ENCODE measurements at regions not wholly inside any gene's neighbourhood (a gene's known extent, or its start where the extent isn't known, plus 50 kb on each side); places are given as distances from the start of the nearest gene placed in this dataset.

DNA sequence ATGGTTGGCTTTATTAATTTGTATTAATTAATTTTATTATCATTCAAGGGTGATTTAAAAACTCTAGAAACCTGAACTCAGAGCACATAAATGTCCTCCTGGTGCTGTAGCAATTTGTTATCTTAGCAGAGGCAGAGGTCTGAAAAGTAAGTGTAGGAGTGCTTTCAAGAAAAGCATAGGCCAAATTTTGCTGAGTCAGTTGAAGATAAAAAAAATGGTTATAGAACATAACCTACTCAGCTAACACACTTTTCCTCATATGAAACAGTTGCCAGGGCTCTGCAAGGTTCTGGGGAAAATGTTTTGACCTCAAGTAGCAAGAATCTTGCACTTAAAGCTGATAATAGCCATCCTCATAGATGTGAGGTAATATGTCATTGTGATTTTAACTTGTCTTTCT is 53.5 kb upstream of the CHODL start:
- H3K4me1 ChIP-seq (ENCODE audit: control insufficient read depth, low read length), result no peaks in the 10 kb centered on the region
- no peaks in the 10 kb centered on the region for H4K20me1 ChIP-seq (ENCODE audit: control insufficient read depth, insufficient read depth, low read depth, low read length)
- H3K27me3 ChIP-seq (ENCODE audit: control insufficient read depth, low read length), result no peaks in the 10 kb centered on the region
- no peak overlapping the region for H3K27ac ChIP-seq (ENCODE audit: low read depth, low read length)
- no peaks in the 10 kb centered on the region for H3K9me3 ChIP-seq (ENCODE audit: control insufficient read depth, insufficient read depth, low read length)
- no peak for TF ChIP-seq EZH2phosphoT487 (IDR thresholded peaks at IDR 0.05; ENCODE audit: borderline replicate concordance, low read length)
- TF ChIP-seq, protein P1, sequence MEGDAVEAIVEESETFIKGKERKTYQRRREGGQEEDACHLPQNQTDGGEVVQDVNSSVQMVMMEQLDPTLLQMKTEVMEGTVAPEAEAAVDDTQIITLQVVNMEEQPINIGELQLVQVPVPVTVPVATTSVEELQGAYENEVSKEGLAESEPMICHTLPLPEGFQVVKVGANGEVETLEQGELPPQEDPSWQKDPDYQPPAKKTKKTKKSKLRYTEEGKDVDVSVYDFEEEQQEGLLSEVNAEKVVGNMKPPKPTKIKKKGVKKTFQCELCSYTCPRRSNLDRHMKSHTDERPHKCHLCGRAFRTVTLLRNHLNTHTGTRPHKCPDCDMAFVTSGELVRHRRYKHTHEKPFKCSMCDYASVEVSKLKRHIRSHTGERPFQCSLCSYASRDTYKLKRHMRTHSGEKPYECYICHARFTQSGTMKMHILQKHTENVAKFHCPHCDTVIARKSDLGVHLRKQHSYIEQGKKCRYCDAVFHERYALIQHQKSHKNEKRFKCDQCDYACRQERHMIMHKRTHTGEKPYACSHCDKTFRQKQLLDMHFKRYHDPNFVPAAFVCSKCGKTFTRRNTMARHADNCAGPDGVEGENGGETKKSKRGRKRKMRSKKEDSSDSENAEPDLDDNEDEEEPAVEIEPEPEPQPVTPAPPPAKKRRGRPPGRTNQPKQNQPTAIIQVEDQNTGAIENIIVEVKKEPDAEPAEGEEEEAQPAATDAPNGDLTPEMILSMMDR (IDR thresholded peaks at IDR 0.05; ENCODE audit: low read depth, low read length, poor library complexity, severe bottlenecking), result no peak
- H3K4me2 ChIP-seq (ENCODE audit: low read length), result no peak overlapping the region
- H3K79me2 ChIP-seq (ENCODE audit: control insufficient read depth, low read length), result no peaks in the 10 kb centered on the region
- no peaks in the 10 kb centered on the region for H3K36me3 ChIP-seq (ENCODE audit: control insufficient read depth, low read length)
- H3K4me3 ChIP-seq (ENCODE audit: low read length), result no peak overlapping the region
- H3F3A ChIP-seq (ENCODE audit: control insufficient read depth, insufficient read depth), result no peaks in the 10 kb centered on the region
- H3K9me2 ChIP-seq (replicated peaks; ENCODE audit: control insufficient read depth, low read length), result no peaks in the 10 kb centered on the region

DNA sequence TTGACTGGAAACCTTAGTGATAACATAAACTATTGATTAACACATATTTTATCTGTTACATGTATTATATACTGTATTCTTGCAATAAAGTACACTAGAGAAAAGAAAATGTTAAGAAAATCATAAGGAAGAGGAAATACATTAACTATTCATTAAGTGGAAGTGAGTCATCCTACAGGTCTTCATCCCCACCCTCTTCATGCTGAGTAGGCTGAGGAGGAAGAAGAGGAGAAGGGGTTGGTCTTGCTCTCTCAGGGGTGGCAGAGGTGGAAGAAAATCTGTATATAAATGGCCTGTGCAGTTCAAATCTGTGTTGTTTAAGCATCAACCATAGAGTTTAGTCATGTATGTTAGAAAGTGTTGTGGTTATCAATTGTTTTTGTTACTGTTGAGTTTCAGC is 66.1 kb upstream of the CHODL start:
- Histone ChIP-seq H3K36me3 (ENCODE audit: control insufficient read depth, low read length) (no peaks in the 10 kb centered on the region), H3F3A (ENCODE audit: control insufficient read depth, insufficient read depth) (no peaks in the 10 kb centered on the region), H3K4me2 (ENCODE audit: low read length) (no peak overlapping the region), H3K79me2 (ENCODE audit: control insufficient read depth, low read length) (no peaks in the 10 kb centered on the region), H3K4me3 (ENCODE audit: low read length) (no peak overlapping the region), H3K9me2 (replicated peaks; ENCODE audit: control insufficient read depth, low read length) (no peaks in the 10 kb centered on the region), H4K20me1 (ENCODE audit: control insufficient read depth, insufficient read depth, low read depth, low read length) (no peaks in the 10 kb centered on the region), H3K27ac (ENCODE audit: low read depth, low read length) (no peak overlapping the region), H3K27me3 (ENCODE audit: control insufficient read depth, low read length) (no peaks in the 10 kb centered on the region), H3K4me1 (ENCODE audit: control insufficient read depth, low read length) (no peaks in the 10 kb centered on the region), H3K9me3 (ENCODE audit: control insufficient read depth, insufficient read depth, low read length) (no peaks in the 10 kb centered on the region)
- TF ChIP-seq, protein P1 (IDR thresholded peaks at IDR 0.05; ENCODE audit: low read depth, low read length, poor library complexity, severe bottlenecking), result no peak
- no peak for TF ChIP-seq EZH2phosphoT487 (IDR thresholded peaks at IDR 0.05; ENCODE audit: borderline replicate concordance, low read length)

DNA sequence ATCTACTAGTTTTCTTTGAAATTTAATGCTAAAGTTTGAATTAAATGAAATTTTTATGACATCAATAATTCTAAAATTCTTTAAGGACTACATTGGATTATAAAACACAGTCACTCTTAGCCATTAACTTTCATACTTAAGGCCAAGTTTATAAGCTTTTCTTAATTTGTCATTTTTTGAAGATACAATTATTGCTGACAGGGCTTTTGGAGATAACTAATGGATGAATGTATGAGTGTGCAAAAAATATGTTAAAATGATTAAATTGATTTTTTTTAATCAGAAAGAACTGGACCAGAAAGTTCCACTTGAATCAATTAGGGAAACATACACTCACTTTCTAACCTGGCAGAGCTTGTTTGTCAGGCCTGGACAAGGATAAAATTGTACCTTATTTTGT is 70.3 kb upstream of the CHODL start:
- no peaks in the 10 kb centered on the region for H3K27me3 ChIP-seq (ENCODE audit: control insufficient read depth, low read length)
- TF ChIP-seq EZH2phosphoT487 (IDR thresholded peaks at IDR 0.05; ENCODE audit: borderline replicate concordance, low read length), result no peak
- TF ChIP-seq, protein P1 (IDR thresholded peaks at IDR 0.05; ENCODE audit: low read depth, low read length, poor library complexity, severe bottlenecking), result no peak

DNA sequence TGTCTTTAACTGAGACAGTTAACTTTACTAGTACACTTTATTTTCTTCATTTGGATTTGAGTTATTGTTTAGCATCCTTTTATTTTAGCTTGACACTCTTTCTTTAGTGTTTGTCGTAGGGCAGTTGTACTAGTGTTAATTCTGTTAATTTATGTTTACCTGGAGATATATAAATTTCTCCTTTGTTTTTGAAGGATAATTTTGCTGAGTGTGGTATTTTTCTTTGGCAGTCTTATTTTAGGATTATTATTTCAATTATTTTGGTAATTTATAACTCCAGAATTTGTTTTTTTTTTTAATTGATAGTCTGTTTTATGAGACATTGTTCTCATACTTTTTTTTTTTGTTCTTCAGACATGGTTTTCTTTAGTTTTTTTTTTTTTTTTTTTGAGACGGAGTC is 73.8 kb upstream of the CHODL start:
- no peaks in the 10 kb centered on the region for H3K9me3 ChIP-seq (ENCODE audit: control insufficient read depth, insufficient read depth, low read length)
- H4K20me1 ChIP-seq (ENCODE audit: control insufficient read depth, insufficient read depth, low read depth, low read length), result no peaks in the 10 kb centered on the region
- no peaks in the 10 kb centered on the region for H3K36me3 ChIP-seq (ENCODE audit: control insufficient read depth, low read length)
- no peaks in the 10 kb centered on the region for H3K79me2 ChIP-seq (ENCODE audit: control insufficient read depth, low read length)
- no peak overlapping the region for H3K4me2 ChIP-seq (ENCODE audit: low read length)
- no peaks in the 10 kb centered on the region for H3K27me3 ChIP-seq (ENCODE audit: control insufficient read depth, low read length)
- TF ChIP-seq EZH2phosphoT487 (IDR thresholded peaks at IDR 0.05; ENCODE audit: borderline replicate concordance, low read length), result no peak
- TF ChIP-seq, protein P1 (IDR thresholded peaks at IDR 0.05; ENCODE audit: low read depth, low read length, poor library complexity, severe bottlenecking), result no peak
- H3K4me3 ChIP-seq (ENCODE audit: low read length), result no peak overlapping the region
- H3K4me1 ChIP-seq (ENCODE audit: control insufficient read depth, low read length), result no peaks in the 10 kb centered on the region
- no peak overlapping the region for H3K27ac ChIP-seq (ENCODE audit: low read depth, low read length)
- no peaks in the 10 kb centered on the region for H3F3A ChIP-seq (ENCODE audit: control insufficient read depth, insufficient read depth)
- no peaks in the 10 kb centered on the region for H3K9me2 ChIP-seq (replicated peaks; ENCODE audit: control insufficient read depth, low read length)

More for the DNA sequence above, 70.3 kb upstream of the CHODL start:
- Histone ChIP-seq H3K9me2 (replicated peaks; ENCODE audit: control insufficient read depth, low read length) (no peaks in the 10 kb centered on the region), H3K27ac (ENCODE audit: low read depth, low read length) (no peak overlapping the region), H3K4me2 (ENCODE audit: low read length) (no peak overlapping the region), H3K9me3 (ENCODE audit: control insufficient read depth, insufficient read depth, low read length) (no peaks in the 10 kb centered on the region), H3K4me3 (ENCODE audit: low read length) (no peak overlapping the region), H3K36me3 (ENCODE audit: control insufficient read depth, low read length) (no peaks in the 10 kb centered on the region), H3K79me2 (ENCODE audit: control insufficient read depth, low read length) (no peaks in the 10 kb centered on the region), H4K20me1 (ENCODE audit: control insufficient read depth, insufficient read depth, low read depth, low read length) (no peaks in the 10 kb centered on the region), H3K4me1 (ENCODE audit: control insufficient read depth, low read length) (no peaks in the 10 kb centered on the region), H3F3A (ENCODE audit: control insufficient read depth, insufficient read depth) (no peaks in the 10 kb centered on the region)

All from DOHH2 (cell line).